ENCODE measurements at regions not wholly inside any gene's neighbourhood (a gene's known extent, or its start where the extent isn't known, plus 50 kb on each side); places are given as distances from the start of the nearest gene placed in this dataset.

DNA sequence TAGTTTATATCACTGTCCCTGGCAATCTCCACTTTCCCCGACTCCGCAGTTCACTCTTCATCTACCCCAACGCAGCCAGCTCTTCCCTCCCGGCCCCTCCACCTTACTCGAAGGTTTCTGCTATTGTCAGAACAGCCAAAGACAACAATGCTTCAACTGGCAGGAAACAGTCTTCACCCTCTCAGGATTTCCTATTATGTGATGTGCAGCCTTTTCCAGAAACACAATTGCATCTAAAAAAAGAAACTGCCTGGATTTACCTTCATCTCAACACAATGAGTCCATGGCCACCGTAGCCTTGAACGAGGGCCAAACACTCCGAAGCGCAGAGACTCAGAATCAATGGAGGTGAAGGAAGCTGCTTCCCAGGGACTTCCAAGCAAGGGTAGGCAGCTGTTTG, 182.1 kb upstream of the TSC22D2 start:
- TF ChIP-seq POLR2A (IDR thresholded peaks at IDR 0.05): no peak
- TF ChIP-seq, protein P1, sequence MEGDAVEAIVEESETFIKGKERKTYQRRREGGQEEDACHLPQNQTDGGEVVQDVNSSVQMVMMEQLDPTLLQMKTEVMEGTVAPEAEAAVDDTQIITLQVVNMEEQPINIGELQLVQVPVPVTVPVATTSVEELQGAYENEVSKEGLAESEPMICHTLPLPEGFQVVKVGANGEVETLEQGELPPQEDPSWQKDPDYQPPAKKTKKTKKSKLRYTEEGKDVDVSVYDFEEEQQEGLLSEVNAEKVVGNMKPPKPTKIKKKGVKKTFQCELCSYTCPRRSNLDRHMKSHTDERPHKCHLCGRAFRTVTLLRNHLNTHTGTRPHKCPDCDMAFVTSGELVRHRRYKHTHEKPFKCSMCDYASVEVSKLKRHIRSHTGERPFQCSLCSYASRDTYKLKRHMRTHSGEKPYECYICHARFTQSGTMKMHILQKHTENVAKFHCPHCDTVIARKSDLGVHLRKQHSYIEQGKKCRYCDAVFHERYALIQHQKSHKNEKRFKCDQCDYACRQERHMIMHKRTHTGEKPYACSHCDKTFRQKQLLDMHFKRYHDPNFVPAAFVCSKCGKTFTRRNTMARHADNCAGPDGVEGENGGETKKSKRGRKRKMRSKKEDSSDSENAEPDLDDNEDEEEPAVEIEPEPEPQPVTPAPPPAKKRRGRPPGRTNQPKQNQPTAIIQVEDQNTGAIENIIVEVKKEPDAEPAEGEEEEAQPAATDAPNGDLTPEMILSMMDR (IDR thresholded peaks at IDR 0.05): no peak
